WTC11 (cell line): ENCODE measurements at regions not wholly inside any gene's neighbourhood (a gene's known extent, or its start where the extent isn't known, plus 50 kb on each side); places are given as distances from the start of the nearest gene placed in this dataset.

Experiments
- ATAC-seq: fragments of 200-7000 bp; cut with Tn5 transposase; 2 replicates; pipeline ENCODE4 v1.10.0; 2021; ENCODE audit warnings: mild to moderate bottlenecking, moderate library complexity
- CTCF ChIA-PET: fragments of 300-600 bp; sonication (Branson Sonifier 250); formaldehyde crosslinking; loops from one replicate; lab custom pipeline; 2021; ENCODE audit warnings: antibody characterized with exemption; lab: Charles Lee
- POLR2A ChIA-PET: fragments of 350-600 bp; sonication (Branson Sonifier 250); formaldehyde crosslinking; loops from one replicate; lab custom pipeline; 2021; ENCODE audit warnings: antibody characterized with exemption; lab: Charles Lee
- DNase-seq: peaks from one replicate; pipeline ENCODE4 v3.0.0; 2021; ENCODE audit warnings: low spot score
- H3K27ac Mint-ChIP-seq: 2 replicates; pipeline ENCODE4 v1.8.0; 2021; ENCODE audit warnings: mixed read lengths
- H3K27me3 Mint-ChIP-seq: 2 replicates; pipeline ENCODE4 v1.8.0; 2021; ENCODE audit warnings: low read depth, mild to moderate bottlenecking, moderate library complexity, mixed read lengths
- H3K36me3 Mint-ChIP-seq: 2 replicates; pipeline ENCODE4 v1.8.0; 2021; ENCODE audit warnings: mixed read lengths
- H3K4me1 Mint-ChIP-seq: 2 replicates; pipeline ENCODE4 v1.8.0; 2022; ENCODE audit warnings: mixed read lengths
- H3K4me3 Mint-ChIP-seq: 2 replicates; pipeline ENCODE4 v1.8.0; 2021; ENCODE audit warnings: mild to moderate bottlenecking, moderate library complexity, mixed read lengths
- H3K9me3 Mint-ChIP-seq: 2 replicates; pipeline ENCODE4 v1.8.0; 2021; ENCODE audit warnings: mixed read lengths
- CREM ChIP-seq: sonication (generic); formaldehyde crosslinking; IDR thresholded peaks from 2 replicates; pipeline ENCODE4 v1.8.1; 2022; ENCODE audit warnings: mild to moderate bottlenecking, missing genetic modification reagents, moderate library complexity
- CTCF ChIP-seq: fragments of 200-600 bp; IDR thresholded peaks from 2 replicates; pipeline ENCODE4 v1.8.0; 2022; ENCODE audit warnings: antibody characterized with exemption
- ERG ChIP-seq: fragments of 250-450 bp; sonication (Bioruptor Pico); IDR thresholded peaks from 2 replicates; pipeline ENCODE4 v1.8.0; 2021; ENCODE audit warnings: mild to moderate bottlenecking
- ESRRA ChIP-seq: sonication (generic); formaldehyde crosslinking; IDR thresholded peaks from 2 replicates; pipeline ENCODE4 v1.8.1; 2022; ENCODE audit warnings: mild to moderate bottlenecking, missing genetic modification reagents, borderline replicate concordance
- FOXP1 ChIP-seq: sonication (generic); formaldehyde crosslinking; IDR thresholded peaks from 2 replicates; pipeline ENCODE4 v1.8.0; 2022; ENCODE audit warnings: missing genetic modification reagents, mild to moderate bottlenecking, moderate library complexity, borderline replicate concordance
- GTF2I ChIP-seq: fragments of 250-450 bp; sonication (Bioruptor Pico); conservative IDR thresholded peaks from 2 replicates; pipeline ENCODE4 v1.4.0; 2021; ENCODE audit warnings: mild to moderate bottlenecking
- NFATC4 ChIP-seq: fragments of 250-450 bp; sonication (Bioruptor Pico); IDR thresholded peaks from 2 replicates; pipeline ENCODE4 v1.9.0; 2021; ENCODE audit warnings: mild to moderate bottlenecking
- NFYB ChIP-seq: sonication (generic); formaldehyde crosslinking; conservative IDR thresholded peaks from 2 replicates; pipeline ENCODE4 v1.8.0; 2022; ENCODE audit warnings: low read depth, missing genetic modification reagents
- OVOL2 ChIP-seq: fragments of 250-450 bp; sonication (Bioruptor Pico); IDR thresholded peaks from 2 replicates; pipeline ENCODE4 v1.9.0; 2021; ENCODE audit warnings: mild to moderate bottlenecking, borderline replicate concordance
- SP1 ChIP-seq: sonication (generic); formaldehyde crosslinking; conservative IDR thresholded peaks from 2 replicates; pipeline ENCODE4 v1.8.1; 2022; ENCODE audit warnings: missing genetic modification reagents
- STAT6 ChIP-seq: sonication (generic); formaldehyde crosslinking; conservative IDR thresholded peaks from 2 replicates; pipeline ENCODE4 v1.8.1; 2023; ENCODE audit warnings: mild to moderate bottlenecking, low read depth, missing genetic modification reagents, moderate library complexity
- ZNF138 ChIP-seq: sonication (generic); formaldehyde crosslinking; conservative IDR thresholded peaks from 2 replicates; pipeline ENCODE4 v1.8.1; 2022; ENCODE audit warnings: mild to moderate bottlenecking, moderate library complexity, missing genetic modification reagents
- ZNF263 ChIP-seq: sonication (generic); formaldehyde crosslinking; IDR thresholded peaks from 2 replicates; pipeline ENCODE4 v1.8.1; 2022; ENCODE audit warnings: low read depth, mild to moderate bottlenecking, moderate library complexity, missing genetic modification reagents
- ZNF416 ChIP-seq: fragments of 250-450 bp; sonication (Bioruptor Pico); IDR thresholded peaks from 2 replicates; pipeline ENCODE4 v1.9.0; 2021; ENCODE audit warnings: mild to moderate bottlenecking, inconsistent platforms
- ZNF671 ChIP-seq: fragments of 250-450 bp; sonication (Bioruptor Pico); IDR thresholded peaks from 2 replicates; pipeline ENCODE4 v1.8.0; 2021; ENCODE audit warnings: mild to moderate bottlenecking
- TF ChIP-seq, protein P1 (sequence below): sonication (generic); formaldehyde crosslinking; IDR thresholded peaks from 2 replicates; pipeline ENCODE4 v1.8.1; 2022; ENCODE audit warnings: mild to moderate bottlenecking, moderate library complexity, missing genetic modification reagents
- TF ChIP-seq, protein P2 (sequence below): sonication (generic); formaldehyde crosslinking; IDR thresholded peaks from 2 replicates; pipeline ENCODE4 v1.8.0; 2022; ENCODE audit warnings: mild to moderate bottlenecking, missing genetic modification reagents
- TF ChIP-seq, protein P3 (sequence below): sonication (generic); formaldehyde crosslinking; IDR thresholded peaks from 2 replicates; pipeline ENCODE4 v1.8.0; 2023; ENCODE audit warnings: missing genetic modification reagents, mild to moderate bottlenecking, borderline replicate concordance
- TF ChIP-seq, protein P4 (sequence below): fragments of 250-450 bp; sonication (Bioruptor Pico); conservative IDR thresholded peaks from 2 replicates; pipeline ENCODE4 v1.9.0; 2021; ENCODE audit warnings: mild to moderate bottlenecking

- TF ChIP-seq SP1, result no peak
- no peak for TF ChIP-seq GTF2I
- no peak for TF ChIP-seq NFYB
- TF ChIP-seq ZNF671 (CRISPR knock-in tag), result no peak
- TF ChIP-seq, protein P1, sequence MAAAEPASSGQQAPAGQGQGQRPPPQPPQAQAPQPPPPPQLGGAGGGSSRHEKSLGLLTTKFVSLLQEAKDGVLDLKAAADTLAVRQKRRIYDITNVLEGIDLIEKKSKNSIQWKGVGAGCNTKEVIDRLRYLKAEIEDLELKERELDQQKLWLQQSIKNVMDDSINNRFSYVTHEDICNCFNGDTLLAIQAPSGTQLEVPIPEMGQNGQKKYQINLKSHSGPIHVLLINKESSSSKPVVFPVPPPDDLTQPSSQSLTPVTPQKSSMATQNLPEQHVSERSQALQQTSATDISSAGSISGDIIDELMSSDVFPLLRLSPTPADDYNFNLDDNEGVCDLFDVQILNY (CRISPR knock-in tag), result no peak
- no peak for TF ChIP-seq STAT6 (CRISPR knock-in tag)
- no peak for TF ChIP-seq CREM
Observed at GRCh38 chr13:47572375-47572774, 428.7 kb downstream of the SUCLA2 start (continued).

GRCh38 chr13:47564041-47564440, 437.0 kb downstream of the SUCLA2 start:
- no peaks in the 10 kb centered on the region; the same call in 1 of the 2 replicates for H3K27me3 Mint-ChIP-seq
- DNase-seq (peak; percentile 60), ATAC-seq (peak; percentile 88)
- TF ChIP-seq OVOL2 (CRISPR knock-in tag) (no peak), ZNF416 (CRISPR knock-in tag) (no peak), CTCF (no peak), ZNF138 (no peak)
- TF ChIP-seq, protein P2, sequence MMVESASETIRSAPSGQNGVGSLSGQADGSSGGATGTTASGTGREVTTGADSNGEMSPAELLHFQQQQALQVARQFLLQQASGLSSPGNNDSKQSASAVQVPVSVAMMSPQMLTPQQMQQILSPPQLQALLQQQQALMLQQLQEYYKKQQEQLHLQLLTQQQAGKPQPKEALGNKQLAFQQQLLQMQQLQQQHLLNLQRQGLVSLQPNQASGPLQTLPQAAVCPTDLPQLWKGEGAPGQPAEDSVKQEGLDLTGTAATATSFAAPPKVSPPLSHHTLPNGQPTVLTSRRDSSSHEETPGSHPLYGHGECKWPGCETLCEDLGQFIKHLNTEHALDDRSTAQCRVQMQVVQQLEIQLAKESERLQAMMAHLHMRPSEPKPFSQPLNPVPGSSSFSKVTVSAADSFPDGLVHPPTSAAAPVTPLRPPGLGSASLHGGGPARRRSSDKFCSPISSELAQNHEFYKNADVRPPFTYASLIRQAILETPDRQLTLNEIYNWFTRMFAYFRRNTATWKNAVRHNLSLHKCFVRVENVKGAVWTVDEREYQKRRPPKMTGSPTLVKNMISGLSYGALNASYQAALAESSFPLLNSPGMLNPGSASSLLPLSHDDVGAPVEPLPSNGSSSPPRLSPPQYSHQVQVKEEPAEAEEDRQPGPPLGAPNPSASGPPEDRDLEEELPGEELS, result no peak
- no peak overlapping the region for H3K4me3 Mint-ChIP-seq
- no peak overlapping the region for H3K27ac Mint-ChIP-seq
- POLR2A ChIA-PET, result no interaction called here
- peaks cover 5% of the 10 kb centered on the region for H3K4me1 Mint-ChIP-seq
- peaks cover 24% of the 10 kb centered on the region for H3K36me3 Mint-ChIP-seq
- H3K9me3 Mint-ChIP-seq, result peaks cover 39% of the 10 kb centered on the region
- CTCF ChIA-PET, result interaction anchor here (1.0 kb wide), 1 partner anchor 11 kb away, joined by 3 read pairs; no protein-coding TSS in a partner anchor

DNA sequence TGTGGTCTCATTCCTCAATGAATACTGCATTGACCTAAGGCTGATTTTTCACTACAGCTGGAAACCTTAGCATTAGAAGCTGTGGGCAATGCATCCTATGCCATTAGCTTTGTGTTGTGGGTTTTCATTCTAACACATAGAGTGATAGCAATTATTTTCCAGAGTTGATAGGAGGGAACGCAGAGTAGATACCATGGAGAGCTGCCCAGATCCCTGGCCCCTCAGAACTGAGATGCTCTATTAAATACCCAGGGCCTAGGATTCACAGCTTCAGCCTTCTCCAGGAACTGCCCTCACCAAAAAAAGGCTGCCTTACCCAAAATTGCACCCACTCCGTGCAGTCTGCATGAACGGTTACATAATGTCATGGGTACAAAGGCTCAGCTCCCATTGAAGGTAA, 444.4 kb downstream of the SUCLA2 start:
- ATAC-seq, result no peak
- peaks cover 25% of the 10 kb centered on the region for H3K4me1 Mint-ChIP-seq
- H3K36me3 Mint-ChIP-seq, result no peaks in the 10 kb centered on the region
- no peak for DNase-seq
- H3K27ac Mint-ChIP-seq, result no peak overlapping the region
- no peak overlapping the region for H3K4me3 Mint-ChIP-seq
- no peaks in the 10 kb centered on the region for H3K27me3 Mint-ChIP-seq
- no peaks in the 10 kb centered on the region for H3K9me3 Mint-ChIP-seq
- CTCF ChIA-PET, result interaction anchor here (1.7 kb wide), 1 partner anchor 56 kb away, joined by 3 read pairs; no protein-coding TSS in a partner anchor
- POLR2A ChIA-PET, result no interaction called here
- TF ChIP-seq, protein P3, sequence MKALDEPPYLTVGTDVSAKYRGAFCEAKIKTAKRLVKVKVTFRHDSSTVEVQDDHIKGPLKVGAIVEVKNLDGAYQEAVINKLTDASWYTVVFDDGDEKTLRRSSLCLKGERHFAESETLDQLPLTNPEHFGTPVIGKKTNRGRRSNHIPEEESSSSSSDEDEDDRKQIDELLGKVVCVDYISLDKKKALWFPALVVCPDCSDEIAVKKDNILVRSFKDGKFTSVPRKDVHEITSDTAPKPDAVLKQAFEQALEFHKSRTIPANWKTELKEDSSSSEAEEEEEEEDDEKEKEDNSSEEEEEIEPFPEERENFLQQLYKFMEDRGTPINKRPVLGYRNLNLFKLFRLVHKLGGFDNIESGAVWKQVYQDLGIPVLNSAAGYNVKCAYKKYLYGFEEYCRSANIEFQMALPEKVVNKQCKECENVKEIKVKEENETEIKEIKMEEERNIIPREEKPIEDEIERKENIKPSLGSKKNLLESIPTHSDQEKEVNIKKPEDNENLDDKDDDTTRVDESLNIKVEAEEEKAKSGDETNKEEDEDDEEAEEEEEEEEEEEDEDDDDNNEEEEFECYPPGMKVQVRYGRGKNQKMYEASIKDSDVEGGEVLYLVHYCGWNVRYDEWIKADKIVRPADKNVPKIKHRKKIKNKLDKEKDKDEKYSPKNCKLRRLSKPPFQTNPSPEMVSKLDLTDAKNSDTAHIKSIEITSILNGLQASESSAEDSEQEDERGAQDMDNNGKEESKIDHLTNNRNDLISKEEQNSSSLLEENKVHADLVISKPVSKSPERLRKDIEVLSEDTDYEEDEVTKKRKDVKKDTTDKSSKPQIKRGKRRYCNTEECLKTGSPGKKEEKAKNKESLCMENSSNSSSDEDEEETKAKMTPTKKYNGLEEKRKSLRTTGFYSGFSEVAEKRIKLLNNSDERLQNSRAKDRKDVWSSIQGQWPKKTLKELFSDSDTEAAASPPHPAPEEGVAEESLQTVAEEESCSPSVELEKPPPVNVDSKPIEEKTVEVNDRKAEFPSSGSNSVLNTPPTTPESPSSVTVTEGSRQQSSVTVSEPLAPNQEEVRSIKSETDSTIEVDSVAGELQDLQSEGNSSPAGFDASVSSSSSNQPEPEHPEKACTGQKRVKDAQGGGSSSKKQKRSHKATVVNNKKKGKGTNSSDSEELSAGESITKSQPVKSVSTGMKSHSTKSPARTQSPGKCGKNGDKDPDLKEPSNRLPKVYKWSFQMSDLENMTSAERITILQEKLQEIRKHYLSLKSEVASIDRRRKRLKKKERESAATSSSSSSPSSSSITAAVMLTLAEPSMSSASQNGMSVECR (CRISPR knock-in tag), result no peak
- TF ChIP-seq NFATC4 (CRISPR knock-in tag) (no peak), ZNF263 (CRISPR knock-in tag) (no peak), FOXP1 (CRISPR knock-in tag) (no peak), ESRRA (no peak), ZNF138 (no peak), ERG (CRISPR knock-in tag) (no peak)
- TF ChIP-seq, protein P4, sequence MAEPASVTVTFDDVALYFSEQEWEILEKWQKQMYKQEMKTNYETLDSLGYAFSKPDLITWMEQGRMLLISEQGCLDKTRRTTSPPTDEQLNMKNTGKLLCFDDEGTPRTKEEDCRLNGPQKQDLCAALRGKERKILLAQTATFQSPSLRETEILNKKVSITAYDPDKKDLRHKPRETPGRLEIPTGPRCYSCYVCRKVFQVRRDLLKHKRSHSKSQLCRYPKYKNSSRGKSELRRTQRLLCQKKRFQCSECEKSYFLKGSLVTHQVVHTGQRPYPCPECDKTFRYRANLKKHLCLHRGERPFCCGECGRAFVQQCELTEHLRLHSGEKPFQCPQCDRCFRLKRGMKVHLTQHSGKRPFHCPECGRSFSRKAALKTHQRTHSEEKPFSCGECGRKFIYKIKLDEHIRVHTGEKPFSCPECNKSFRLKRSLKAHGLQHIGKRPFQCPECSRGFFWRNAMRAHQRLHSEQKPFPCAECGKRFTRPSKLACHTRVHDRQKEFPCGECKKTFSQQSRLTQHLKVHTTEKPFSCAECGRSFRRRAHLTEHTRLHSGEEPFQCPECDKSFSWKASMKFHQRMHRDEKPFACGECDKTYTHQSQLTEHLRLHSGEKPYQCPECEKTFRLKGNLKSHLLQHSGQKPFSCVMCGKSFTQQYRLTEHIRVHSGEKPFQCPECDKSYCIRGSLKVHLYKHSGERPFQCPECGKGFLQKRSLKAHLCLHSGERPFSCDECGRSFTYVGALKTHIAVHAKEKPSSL, result no peak
